ENCODE measurements at regions not wholly inside any gene's neighbourhood (a gene's known extent, or its start where the extent isn't known, plus 50 kb on each side); places are given as distances from the start of the nearest gene placed in this dataset.

DNA sequence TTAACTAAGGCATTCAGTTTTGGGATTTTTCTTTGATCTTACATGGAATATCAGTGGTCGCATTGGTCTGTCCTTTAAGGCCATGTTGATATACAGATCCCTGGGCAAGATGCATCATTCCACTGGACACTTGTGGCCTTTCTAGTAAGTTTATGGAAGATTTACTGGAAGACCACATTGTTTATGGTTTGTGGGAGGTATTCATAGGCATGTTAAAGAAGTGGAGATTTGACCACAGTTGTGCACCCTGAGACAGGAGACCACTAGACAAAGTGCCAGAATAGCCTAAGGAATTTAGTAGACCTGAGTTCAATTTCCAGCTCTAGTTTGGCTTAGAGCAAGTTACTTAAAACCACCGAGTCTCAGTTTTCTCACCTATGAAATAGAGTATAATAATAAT lies 383.1 kb upstream of the PAPPA start (continued):
- TF ChIP-seq, protein P1, sequence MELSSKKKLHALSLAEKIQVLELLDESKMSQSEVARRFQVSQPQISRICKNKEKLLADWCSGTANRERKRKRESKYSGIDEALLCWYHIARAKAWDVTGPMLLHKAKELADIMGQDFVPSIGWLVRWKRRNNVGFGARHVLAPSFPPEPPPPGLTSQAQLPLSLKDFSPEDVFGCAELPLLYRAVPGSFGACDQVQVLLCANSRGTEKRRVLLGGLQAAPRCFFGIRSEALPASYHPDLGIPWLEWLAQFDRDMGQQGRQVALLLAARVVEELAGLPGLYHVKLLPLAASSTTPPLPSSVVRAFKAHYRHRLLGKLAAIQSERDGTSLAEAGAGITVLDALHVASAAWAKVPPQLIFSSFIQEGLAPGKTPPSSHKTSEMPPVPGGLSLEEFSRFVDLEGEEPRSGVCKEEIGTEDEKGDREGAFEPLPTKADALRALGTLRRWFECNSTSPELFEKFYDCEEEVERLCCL (CRISPR knock-in tag; IDR thresholded peaks at IDR 0.05; ENCODE audit: borderline replicate concordance): no peak
- TF ChIP-seq, protein P2, sequence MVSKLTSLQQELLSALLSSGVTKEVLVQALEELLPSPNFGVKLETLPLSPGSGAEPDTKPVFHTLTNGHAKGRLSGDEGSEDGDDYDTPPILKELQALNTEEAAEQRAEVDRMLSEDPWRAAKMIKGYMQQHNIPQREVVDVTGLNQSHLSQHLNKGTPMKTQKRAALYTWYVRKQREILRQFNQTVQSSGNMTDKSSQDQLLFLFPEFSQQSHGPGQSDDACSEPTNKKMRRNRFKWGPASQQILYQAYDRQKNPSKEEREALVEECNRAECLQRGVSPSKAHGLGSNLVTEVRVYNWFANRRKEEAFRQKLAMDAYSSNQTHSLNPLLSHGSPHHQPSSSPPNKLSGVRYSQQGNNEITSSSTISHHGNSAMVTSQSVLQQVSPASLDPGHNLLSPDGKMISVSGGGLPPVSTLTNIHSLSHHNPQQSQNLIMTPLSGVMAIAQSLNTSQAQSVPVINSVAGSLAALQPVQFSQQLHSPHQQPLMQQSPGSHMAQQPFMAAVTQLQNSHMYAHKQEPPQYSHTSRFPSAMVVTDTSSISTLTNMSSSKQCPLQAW (CRISPR knock-in tag; IDR thresholded peaks at IDR 0.05): no peak
- TF ChIP-seq ZNF251 (CRISPR knock-in tag; IDR thresholded peaks at IDR 0.05): no peak
- TF ChIP-seq, protein P3, sequence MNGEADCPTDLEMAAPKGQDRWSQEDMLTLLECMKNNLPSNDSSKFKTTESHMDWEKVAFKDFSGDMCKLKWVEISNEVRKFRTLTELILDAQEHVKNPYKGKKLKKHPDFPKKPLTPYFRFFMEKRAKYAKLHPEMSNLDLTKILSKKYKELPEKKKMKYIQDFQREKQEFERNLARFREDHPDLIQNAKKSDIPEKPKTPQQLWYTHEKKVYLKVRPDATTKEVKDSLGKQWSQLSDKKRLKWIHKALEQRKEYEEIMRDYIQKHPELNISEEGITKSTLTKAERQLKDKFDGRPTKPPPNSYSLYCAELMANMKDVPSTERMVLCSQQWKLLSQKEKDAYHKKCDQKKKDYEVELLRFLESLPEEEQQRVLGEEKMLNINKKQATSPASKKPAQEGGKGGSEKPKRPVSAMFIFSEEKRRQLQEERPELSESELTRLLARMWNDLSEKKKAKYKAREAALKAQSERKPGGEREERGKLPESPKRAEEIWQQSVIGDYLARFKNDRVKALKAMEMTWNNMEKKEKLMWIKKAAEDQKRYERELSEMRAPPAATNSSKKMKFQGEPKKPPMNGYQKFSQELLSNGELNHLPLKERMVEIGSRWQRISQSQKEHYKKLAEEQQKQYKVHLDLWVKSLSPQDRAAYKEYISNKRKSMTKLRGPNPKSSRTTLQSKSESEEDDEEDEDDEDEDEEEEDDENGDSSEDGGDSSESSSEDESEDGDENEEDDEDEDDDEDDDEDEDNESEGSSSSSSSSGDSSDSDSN (CRISPR knock-in tag; IDR thresholded peaks at IDR 0.05): no peak
- no peak for TF ChIP-seq RARG (CRISPR knock-in tag; IDR thresholded peaks at IDR 0.05; ENCODE audit: low read depth)
- TF ChIP-seq, protein P4, sequence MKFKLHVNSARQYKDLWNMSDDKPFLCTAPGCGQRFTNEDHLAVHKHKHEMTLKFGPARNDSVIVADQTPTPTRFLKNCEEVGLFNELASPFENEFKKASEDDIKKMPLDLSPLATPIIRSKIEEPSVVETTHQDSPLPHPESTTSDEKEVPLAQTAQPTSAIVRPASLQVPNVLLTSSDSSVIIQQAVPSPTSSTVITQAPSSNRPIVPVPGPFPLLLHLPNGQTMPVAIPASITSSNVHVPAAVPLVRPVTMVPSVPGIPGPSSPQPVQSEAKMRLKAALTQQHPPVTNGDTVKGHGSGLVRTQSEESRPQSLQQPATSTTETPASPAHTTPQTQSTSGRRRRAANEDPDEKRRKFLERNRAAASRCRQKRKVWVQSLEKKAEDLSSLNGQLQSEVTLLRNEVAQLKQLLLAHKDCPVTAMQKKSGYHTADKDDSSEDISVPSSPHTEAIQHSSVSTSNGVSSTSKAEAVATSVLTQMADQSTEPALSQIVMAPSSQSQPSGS (CRISPR knock-in tag; IDR thresholded peaks at IDR 0.05): no peak

DNA sequence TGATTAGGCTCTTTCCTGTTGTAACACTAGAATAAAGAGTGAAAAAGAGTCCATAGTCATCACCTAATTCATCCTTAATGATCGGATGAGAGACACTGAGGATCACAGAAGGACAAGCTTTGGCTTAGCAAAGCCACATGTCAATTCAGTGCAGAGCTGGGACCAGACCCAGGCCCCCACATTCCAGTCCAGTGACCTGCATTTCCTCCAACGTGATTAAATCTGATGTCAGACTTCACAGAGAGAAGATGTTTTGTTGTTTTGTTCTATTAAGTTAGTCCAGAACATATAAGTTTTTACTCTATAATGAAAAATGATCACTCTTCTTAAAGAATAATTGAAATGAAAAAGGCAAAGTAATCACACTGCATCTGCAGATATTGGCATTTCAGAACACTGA lies 377.9 kb upstream of the PAPPA start:
- no peaks in the 10 kb centered on the region for H4K20me1 ChIP-seq (ENCODE audit: insufficient read depth, low read length)
- no peak for FAIRE-seq
- 0% methylated on average over 2 of the region's 2 CpGs for WGBS (ENCODE audit: low lambda C conversion rate)
- no peak overlapping the region for H2AFZ ChIP-seq (ENCODE audit: low read length)
- H3K4me3 ChIP-seq (replicated peaks in 1 of 3; ENCODE audit: insufficient read depth in 1 of 3, low read depth in 2 of 3, low read length in 3 of 3): no peak overlapping the region
- intact Hi-C loops (cut with micrococcal nuclease; ENCODE audit: unreplicated experiment): no loop called here
- H3K4me1 ChIP-seq (ENCODE audit: insufficient read depth, low read length): no peaks in the 10 kb centered on the region
- no TSS peak for BruUV-seq (replicated peaks)
- ATAC-seq: no peak
- CTCF ChIA-PET (ENCODE audit: low intra/inter-chr PET ratio, low total read pairs): no interaction called here
- H3K79me2 ChIP-seq (ENCODE audit: insufficient read depth, low read length): no peaks in the 10 kb centered on the region
- no peaks in the 10 kb centered on the region for H3K27me3 ChIP-seq (ENCODE audit: control insufficient read depth in 1 of 2, insufficient read depth in 2 of 2, low read length in 2 of 2)
- H3K36me3 ChIP-seq (replicated peaks in 1 of 2; ENCODE audit: control insufficient read depth in 1 of 2, insufficient read depth in 2 of 2, low read length in 2 of 2): no peaks in the 10 kb centered on the region
- TF ChIP-seq KLF6 (CRISPR knock-in tag; IDR thresholded peaks at IDR 0.05) (no peak), ZNF747 (CRISPR knock-in tag; IDR thresholded peaks at IDR 0.05; ENCODE audit: borderline replicate concordance) (no peak), MZF1 (CRISPR knock-in tag; IDR thresholded peaks at IDR 0.05; ENCODE audit: borderline replicate concordance) (no peak), GATAD1 (CRISPR knock-in tag; IDR thresholded peaks at IDR 0.05) (no peak), ZNF737 (CRISPR knock-in tag; IDR thresholded peaks at IDR 0.05; ENCODE audit: borderline replicate concordance) (no peak), TCF7 (IDR thresholded peaks at IDR 0.05; ENCODE audit: low read depth) (no peak), HOXA5 (CRISPR knock-in tag; IDR thresholded peaks at IDR 0.05) (no peak), HNF4A (CRISPR knock-in tag; IDR thresholded peaks at IDR 0.05) (no peak), ZKSCAN8 (CRISPR knock-in tag; IDR thresholded peaks at IDR 0.05; ENCODE audit: borderline replicate concordance) (no peak)
- in situ Hi-C loops (cut with HindIII; ENCODE audit: extremely low pct_ligation_motif_present, low pct_unique_long_range_greater_than_20kb): no loop called here
- no peak overlapping the region for H3K27ac ChIP-seq (ENCODE audit: extremely low read length, insufficient read depth, low read length)
- H3K4me2 ChIP-seq (ENCODE audit: low read depth, low read length): no peak overlapping the region
- DNase-seq (ENCODE audit: low spot score): no peak
- H3K9ac ChIP-seq (ENCODE audit: insufficient read depth, low read depth, low read length): no peak overlapping the region
- H3K9me3 ChIP-seq (ENCODE audit: low read length): no peaks in the 10 kb centered on the region
- POLR2A ChIA-PET: no interaction called here
